ENCODE measurements at regions not wholly inside any gene's neighbourhood (a gene's known extent, or its start where the extent isn't known, plus 50 kb on each side); places are given as distances from the start of the nearest gene placed in this dataset.

- DNase-seq (ENCODE audit: low read depth) = no peak
These were observed 414.2 kb downstream of the ZNF608 start for GRCh38 chr5:124332273-124332672.

GRCh38 chr5:124330595-124331220 lies 415.7 kb downstream of the ZNF608 start:
- peak; percentile 23 for DNase-seq (ENCODE audit: low read depth)

- no peak for DNase-seq (ENCODE audit: low read depth)
These were observed 418.2 kb downstream of the ZNF608 start for GRCh38 chr5:124328201-124328600.

- DNase-seq (ENCODE audit: low read depth) = no peak
These were observed 427.8 kb downstream of the ZNF608 start for GRCh38 chr5:124318661-124319060.

GRCh38 chr5:124317451-124317850 lies 429.0 kb downstream of the ZNF608 start:
- no peak for DNase-seq (ENCODE audit: low read depth)

GRCh38 chr5:124315741-124316415 lies 430.6 kb downstream of the ZNF608 start:
- peak; percentile 52 for DNase-seq (ENCODE audit: low read depth)

GRCh38 chr5:124310453-124310852 lies 436.0 kb downstream of the ZNF608 start:
- DNase-seq (ENCODE audit: low read depth) = no peak

- DNase-seq (ENCODE audit: low read depth) = no peak
These were observed 437.0 kb downstream of the ZNF608 start for GRCh38 chr5:124309241-124309980.

GRCh38 chr5:124303366-124303765 lies 443.1 kb downstream of the ZNF608 start:
- no peak for DNase-seq (ENCODE audit: low read depth)

GRCh38 chr5:124302533-124302932 lies 443.9 kb downstream of the ZNF608 start:
- DNase-seq (ENCODE audit: low read depth) = no peak

GRCh38 chr5:124301850-124302249 lies 444.6 kb downstream of the ZNF608 start:
- DNase-seq (ENCODE audit: low read depth) = peak; percentile 44

GRCh38 chr5:124300815-124301621 lies 445.4 kb downstream of the ZNF608 start:
- no peak for DNase-seq (ENCODE audit: low read depth)

GRCh38 chr5:124297826-124298225 lies 448.6 kb downstream of the ZNF608 start:
- DNase-seq (ENCODE audit: low read depth) = no peak

- no peak for DNase-seq (ENCODE audit: low read depth)
These were observed 454.1 kb downstream of the ZNF608 start for GRCh38 chr5:124292322-124292855.

- DNase-seq (ENCODE audit: low read depth) = no peak
These were observed 456.7 kb downstream of the ZNF608 start for GRCh38 chr5:124289641-124290311.

- DNase-seq (ENCODE audit: low read depth) = no peak
These were observed 457.3 kb downstream of the ZNF608 start for GRCh38 chr5:124289130-124289529.

GRCh38 chr5:124287813-124288212 lies 458.6 kb downstream of the ZNF608 start:
- DNase-seq (ENCODE audit: low read depth) = peak; percentile 81

GRCh38 chr5:124285733-124286132 lies 460.7 kb downstream of the ZNF608 start:
- DNase-seq (ENCODE audit: low read depth) = no peak

- DNase-seq (ENCODE audit: low read depth) = no peak
These were observed 461.4 kb downstream of the ZNF608 start for GRCh38 chr5:124285071-124285470.

- DNase-seq (ENCODE audit: low read depth) = no peak
These were observed 463.4 kb downstream of the ZNF608 start for GRCh38 chr5:124283031-124283430.

GRCh38 chr5:124280079-124280478 lies 466.4 kb downstream of the ZNF608 start:
- DNase-seq (ENCODE audit: low read depth) = no peak
